IPS-15b (cell line): ENCODE measurements at regions not wholly inside any gene's neighbourhood (a gene's known extent, or its start where the extent isn't known, plus 50 kb on each side); places are given as distances from the start of the nearest gene placed in this dataset.
"Not testable (repeated sequence)": the region's sequence is repeated elsewhere in the genome, so short reads cannot be mapped to it uniquely, and the experiment has no call there.

ENCODE experiments used
- H3K27me3 ChIP-seq: one replicate; pipeline ENCODE4 v1.6.1; 2013; ENCODE audit warnings: low read length; ENCODE audit not compliant: control insufficient read depth, insufficient read depth
- H3K36me3 ChIP-seq: one replicate; pipeline ENCODE4 v1.6.1; 2013; ENCODE audit warnings: low read length; ENCODE audit not compliant: control insufficient read depth, insufficient read depth
- H3K4me1 ChIP-seq: one replicate; pipeline ENCODE4 v1.6.1; 2013; ENCODE audit warnings: mild to moderate bottlenecking, low read length; ENCODE audit not compliant: control insufficient read depth, insufficient read depth
- H3K4me3 ChIP-seq: one replicate; pipeline ENCODE4 v1.5.1; 2013; ENCODE audit warnings: low read depth, low read length
- H3K9ac ChIP-seq: one replicate; pipeline ENCODE4 v1.6.1; 2013; ENCODE audit warnings: low read depth, mild to moderate bottlenecking, low read length
- H3K9me3 ChIP-seq: one replicate; pipeline ENCODE4 v1.6.1; 2013; ENCODE audit warnings: mild to moderate bottlenecking, low read length; ENCODE audit not compliant: control insufficient read depth, insufficient read depth

GRCh38 chrX:40530509-40530908 is 50.3 kb upstream of the ATP6AP2 start:
- Histone ChIP-seq H3K27me3 (no peaks in the 10 kb centered on the region), H3K4me1 (peaks cover 2% of the 10 kb centered on the region)

DNA sequence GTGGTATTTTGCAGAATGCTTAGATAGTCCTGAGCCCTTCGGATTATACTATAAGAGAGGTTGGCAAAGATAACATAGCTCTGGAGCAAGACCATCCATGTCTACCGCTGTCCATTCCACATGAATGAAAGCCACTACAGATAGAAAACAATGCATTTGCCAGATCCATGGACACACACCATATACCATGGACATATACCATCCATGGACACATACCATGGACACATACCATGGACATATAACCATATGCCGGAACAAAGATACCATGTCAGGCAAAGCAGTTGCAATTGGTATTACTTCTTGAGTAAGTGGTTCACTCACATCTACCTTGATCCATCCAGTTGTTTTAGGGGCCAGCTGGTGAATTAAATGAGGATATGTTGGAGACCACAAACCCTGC is 53.2 kb upstream of the ATP6AP2 start:
- H3K27me3 ChIP-seq = no peaks in the 10 kb centered on the region
- H3K9ac ChIP-seq = no peak overlapping the region
- no peaks in the 10 kb centered on the region for H3K36me3 ChIP-seq
- no peaks in the 10 kb centered on the region for H3K9me3 ChIP-seq
- peaks cover 2% of the 10 kb centered on the region for H3K4me1 ChIP-seq
- H3K4me3 ChIP-seq = no peak overlapping the region

More at GRCh38 chrX:40530509-40530908, 50.3 kb upstream of the ATP6AP2 start:
- Histone ChIP-seq H3K9ac (no peak overlapping the region), H3K36me3 (no peaks in the 10 kb centered on the region), H3K4me3 (no peak overlapping the region), H3K9me3 (no peaks in the 10 kb centered on the region)

DNA sequence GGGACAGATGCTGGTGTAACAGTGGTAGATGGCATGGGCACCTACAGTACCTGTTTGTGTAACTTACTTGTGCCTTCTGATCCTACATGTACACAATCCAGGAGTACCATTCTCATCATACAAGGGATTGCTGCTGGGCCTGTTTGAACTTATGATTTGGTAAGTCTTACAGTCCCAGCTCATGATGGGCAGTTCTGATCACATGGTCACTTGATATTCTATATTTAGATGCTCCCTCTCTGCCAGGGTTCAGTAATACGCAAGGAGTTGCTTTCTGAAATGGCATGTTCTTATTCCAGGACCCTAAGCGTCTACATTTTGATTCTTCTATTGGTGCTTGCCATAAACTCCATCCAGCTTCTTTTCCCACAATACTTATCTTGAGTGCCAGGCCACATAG is 54.4 kb upstream of the ATP6AP2 start:
- H3K27me3 ChIP-seq = no peaks in the 10 kb centered on the region
- no peaks in the 10 kb centered on the region for H3K36me3 ChIP-seq
- H3K4me1 ChIP-seq = no peaks in the 10 kb centered on the region
- H3K9ac ChIP-seq = no peak overlapping the region
- H3K4me3 ChIP-seq = no peak overlapping the region
- no peaks in the 10 kb centered on the region for H3K9me3 ChIP-seq

DNA sequence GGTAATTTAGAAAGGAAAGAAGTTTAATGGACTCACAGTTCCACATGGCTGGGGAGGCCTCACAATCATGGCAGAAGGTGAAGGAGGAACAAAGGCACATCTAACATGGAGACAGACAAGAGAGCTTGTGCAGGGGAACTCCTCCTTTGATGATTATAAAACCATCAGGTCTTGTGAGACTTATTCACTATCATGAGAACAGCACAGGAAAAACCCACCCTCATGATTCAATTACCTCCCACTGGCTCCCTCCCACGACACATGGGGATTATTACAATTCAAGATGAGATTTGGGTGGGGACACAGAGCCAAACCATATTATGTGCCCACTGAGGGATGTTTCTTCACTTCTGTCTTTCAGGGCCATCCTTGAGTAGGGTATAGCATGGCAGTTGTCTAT is 54.9 kb upstream of the ATP6AP2 start:
- H3K36me3 ChIP-seq, H3K27me3 ChIP-seq, H3K4me1 ChIP-seq, H3K9me3 ChIP-seq, H3K4me3 ChIP-seq, H3K9ac ChIP-seq: not testable (repeated sequence)

- H3K4me3 ChIP-seq = no peak overlapping the region
- no peaks in the 10 kb centered on the region for H3K9me3 ChIP-seq
- H3K36me3 ChIP-seq = no peaks in the 10 kb centered on the region
- no peaks in the 10 kb centered on the region for H3K27me3 ChIP-seq
- no peak overlapping the region for H3K9ac ChIP-seq
- H3K4me1 ChIP-seq = no peaks in the 10 kb centered on the region
Observed at GRCh38 chrX:40524423-40524822, 56.3 kb upstream of the ATP6AP2 start.

GRCh38 chrX:40523852-40524251 is 56.9 kb upstream of the ATP6AP2 start:
- Histone ChIP-seq H3K4me1 (no peaks in the 10 kb centered on the region), H3K4me3 (no peak overlapping the region), H3K9ac (no peak overlapping the region), H3K27me3 (no peaks in the 10 kb centered on the region), H3K36me3 (no peaks in the 10 kb centered on the region), H3K9me3 (no peaks in the 10 kb centered on the region)

GRCh38 chrX:40521868-40522450 is 58.8 kb upstream of the ATP6AP2 start:
- H3K27me3 ChIP-seq = no peaks in the 10 kb centered on the region
- no peak overlapping the region for H3K4me3 ChIP-seq
- H3K9ac ChIP-seq = no peak overlapping the region
- no peaks in the 10 kb centered on the region for H3K9me3 ChIP-seq
- no peaks in the 10 kb centered on the region for H3K36me3 ChIP-seq
- H3K4me1 ChIP-seq = no peaks in the 10 kb centered on the region

DNA sequence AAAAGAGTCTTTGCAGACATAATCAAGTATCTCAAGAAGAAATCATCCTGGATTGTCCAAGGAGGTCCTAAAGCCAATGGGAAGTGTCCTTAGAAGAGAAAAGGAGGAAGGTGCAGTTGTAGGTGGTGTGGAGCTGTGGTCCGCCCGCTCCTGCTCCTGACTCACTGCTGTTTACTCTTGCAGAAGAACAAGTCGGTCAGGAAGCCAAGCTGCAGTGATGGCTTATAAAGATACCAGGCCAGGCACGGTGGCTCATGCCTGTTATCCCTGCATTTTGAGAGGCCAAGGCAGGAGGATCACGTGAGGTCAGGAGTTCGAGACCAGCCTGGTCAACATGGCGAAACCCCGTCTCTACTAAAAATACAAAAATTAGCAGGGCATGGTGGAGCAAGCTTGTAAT is 66.4 kb upstream of the ATP6AP2 start:
- no peak overlapping the region for H3K9ac ChIP-seq
- no peak overlapping the region for H3K4me3 ChIP-seq
- H3K9me3 ChIP-seq = no peaks in the 10 kb centered on the region
- no peaks in the 10 kb centered on the region for H3K27me3 ChIP-seq
- no peaks in the 10 kb centered on the region for H3K36me3 ChIP-seq
- no peaks in the 10 kb centered on the region for H3K4me1 ChIP-seq

DNA sequence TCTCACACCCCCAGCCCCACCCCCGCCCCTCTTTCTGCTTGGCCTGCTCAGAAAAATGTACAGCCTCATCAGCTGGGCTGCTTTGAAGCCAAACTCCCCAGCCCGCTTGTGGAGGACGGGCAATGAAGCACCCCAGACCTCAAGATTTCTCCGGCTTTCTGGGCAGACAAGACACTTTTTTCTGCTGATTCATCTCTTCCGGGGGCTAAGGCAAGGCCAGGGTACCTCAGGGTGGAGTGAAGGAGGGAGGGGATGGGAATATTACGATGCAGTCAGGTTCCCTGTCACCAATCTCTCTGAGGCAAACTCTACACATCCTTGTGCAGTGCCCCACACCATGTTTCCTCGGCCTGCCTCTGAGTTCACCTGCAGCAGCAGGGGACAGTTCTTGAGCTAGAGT is 66.9 kb upstream of the ATP6AP2 start:
- no peak overlapping the region for H3K4me3 ChIP-seq
- H3K4me1 ChIP-seq = no peaks in the 10 kb centered on the region
- H3K27me3 ChIP-seq = no peaks in the 10 kb centered on the region
- H3K9ac ChIP-seq = no peak overlapping the region
- H3K36me3 ChIP-seq = no peaks in the 10 kb centered on the region
- H3K9me3 ChIP-seq = no peaks in the 10 kb centered on the region

GRCh38 chrX:40513012-40513411 is 67.8 kb upstream of the ATP6AP2 start:
- Histone ChIP-seq H3K27me3 (no peaks in the 10 kb centered on the region), H3K4me3 (no peak overlapping the region), H3K9me3 (no peaks in the 10 kb centered on the region), H3K9ac (no peak overlapping the region), H3K4me1 (no peaks in the 10 kb centered on the region), H3K36me3 (no peaks in the 10 kb centered on the region)

DNA sequence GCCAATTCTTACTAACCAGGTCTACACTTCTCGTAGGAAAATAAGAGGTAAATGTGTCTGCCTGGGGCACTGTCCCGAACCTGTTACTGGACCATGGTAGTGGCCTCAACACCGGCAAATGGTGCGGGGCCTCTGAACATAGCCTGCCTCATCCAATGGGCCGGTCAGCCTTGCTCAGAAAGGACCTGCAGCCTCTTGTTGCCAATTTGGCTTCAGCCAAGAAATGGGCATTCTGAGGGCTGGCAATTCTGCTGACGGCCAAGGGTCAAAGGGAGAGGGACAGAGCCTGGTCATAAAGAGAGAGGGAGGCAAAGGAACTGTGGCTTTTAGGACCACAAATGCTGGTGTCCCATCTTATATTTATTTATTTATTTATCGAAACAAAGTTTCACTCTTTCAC is 69.5 kb upstream of the ATP6AP2 start:
- H3K9ac ChIP-seq = no peak overlapping the region
- no peaks in the 10 kb centered on the region for H3K9me3 ChIP-seq
- no peaks in the 10 kb centered on the region for H3K4me1 ChIP-seq
- H3K27me3 ChIP-seq = no peaks in the 10 kb centered on the region
- no peaks in the 10 kb centered on the region for H3K36me3 ChIP-seq
- H3K4me3 ChIP-seq = no peak overlapping the region

GRCh38 chrX:40508560-40508959 is 72.2 kb upstream of the ATP6AP2 start:
- H3K4me1 ChIP-seq = no peaks in the 10 kb centered on the region
- no peaks in the 10 kb centered on the region for H3K9me3 ChIP-seq
- no peaks in the 10 kb centered on the region for H3K27me3 ChIP-seq
- no peak overlapping the region for H3K9ac ChIP-seq
- H3K4me3 ChIP-seq = no peak overlapping the region
- H3K36me3 ChIP-seq = no peaks in the 10 kb centered on the region
